Sigmoid colon (tissue), 6 donors: ENCODE measurements at regions not wholly inside any gene's neighbourhood (a gene's known extent, or its start where the extent isn't known, plus 50 kb on each side); places are given as distances from the start of the nearest gene placed in this dataset.
A peak's percentile ranks its signal among the peaks of the same experiment; 100 is the strongest.

Source experiments
- DNase-seq: peaks from one replicate; pipeline ENCODE4 v3.0.0-alpha.2; 2019
- H3K27ac ChIP-seq, 4 donors: fragments of 200-600 bp; sonication (generic); one replicate each; pipeline ENCODE4 v1.5.1; 2016 to 2019; ENCODE audit warnings: mild to moderate bottlenecking in 1 of 4
- H3K27me3 ChIP-seq, 3 donors: fragments of 200-600 bp; sonication (generic); one replicate each; pipeline ENCODE4 v1.5.1; 2019; ENCODE audit warnings: mild to moderate bottlenecking in 1 of 3
- H3K36me3 ChIP-seq, 4 donors: fragments of 200-600 bp; sonication (generic); one replicate each; pipeline ENCODE4 v1.5.1; 2016 to 2019
- H3K4me1 ChIP-seq, 4 donors: fragments of 200-600 bp; sonication (generic); one replicate each; pipeline ENCODE4 v1.5.1; 2017 to 2019
- H3K4me3 ChIP-seq, 4 donors: fragments of 200-600 bp; sonication (generic); one replicate each; pipeline ENCODE4 v1.5.1; 2017 to 2019; ENCODE audit warnings: mild to moderate bottlenecking in 2 of 4, moderate library complexity in 1 of 4
- H3K9me3 ChIP-seq, 4 donors: fragments of 200-600 bp in 3 of 4; sonication (generic) in 3 of 4; one replicate each; pipeline versions ENCODE4 v1.5.1 to v1.6.1; 2013 to 2019
- EP300 ChIP-seq, 4 donors: sonication (generic); formaldehyde crosslinking; IDR thresholded peaks; one replicate each; pipeline ENCODE4 v1.6.1; 2017; ENCODE audit warnings: antibody characterized with exemption in 4 of 4
- POLR2A ChIP-seq, 2 donors: fragments of 450-650 bp; IDR thresholded peaks; one replicate each; pipeline ENCODE4 v1.6.1; 2016; ENCODE audit warnings: antibody characterized with exemption in 2 of 2, mild to moderate bottlenecking in 2 of 2, moderate library complexity in 2 of 2
- POLR2AphosphoS5 ChIP-seq, 4 donors: sonication (generic); formaldehyde crosslinking; IDR thresholded peaks; one replicate each; pipeline ENCODE4 v1.6.1; 2017; ENCODE audit warnings: antibody characterized with exemption in 4 of 4
- WGBS, 2 donors: extraction: QIAGEN DNeasy Blood & Tissue Kit; methylation state at CpG; one replicate each; pipeline ENCODE4 v1.1.7; 2013; 5-methylcytosine and 5-hydroxymethylcytosine counted together
- intact Hi-C: fragments of 100-400 bp; cut with DNase I; formaldehyde crosslinking; loops from one replicate; pipeline ENCODE4 v1.15.1; 2023
- TF ChIP-seq, protein P1 (sequence below), 4 experiments: fragments of 450-650 bp in 3 of 4; fragments of 200-600 bp in 1 of 4; IDR thresholded peaks; one replicate each; pipeline ENCODE4 v1.5.1; 2016 to 2019; ENCODE audit warnings: antibody characterized with exemption in 4 of 4, mild to moderate bottlenecking in 3 of 4, moderate library complexity in 2 of 4
- donor health status: healthy with polysubstance abuse.
- donor health status: healthy.

DNA sequence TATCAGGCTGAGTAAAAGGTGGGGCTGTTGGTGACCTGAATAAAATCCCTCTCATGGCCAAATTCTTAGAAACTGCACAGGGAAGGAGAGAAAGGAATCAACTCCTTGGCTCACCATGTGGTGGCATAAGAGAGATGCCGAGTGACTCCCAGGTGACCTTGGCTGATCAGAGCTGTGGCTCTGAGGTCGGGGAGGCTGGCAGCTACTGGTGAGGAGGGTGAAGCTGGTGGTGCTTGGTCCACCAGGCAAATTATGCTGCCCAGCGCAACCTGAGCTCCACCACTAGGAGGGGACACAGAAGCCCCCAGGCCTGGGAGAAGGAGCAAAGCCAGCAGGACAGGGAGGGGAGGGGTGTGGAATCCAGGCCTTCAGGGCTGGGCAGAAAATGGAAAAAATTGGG, 111.2 kb upstream of the IL12B start:
- Histone ChIP-seq H3K9me3 (no peaks in the 10 kb centered on the region), H3K27ac (no peak overlapping the region), H3K4me1 (no peaks in the 10 kb centered on the region), H3K4me3 (no peak overlapping the region), H3K27me3 (no peaks in the 10 kb centered on the region), H3K36me3 (no peaks in the 10 kb centered on the region)
- 41 to 66% methylated on average over 3 of the region's 3 CpGs for WGBS, 2 donors
- DNase-seq, result no peak
- intact Hi-C loops, result loop anchor here (5.0 kb wide), 1 partner anchor 476 kb away; the partner anchor contains the start of gene ADRA1B
- TF ChIP-seq, protein P1, sequence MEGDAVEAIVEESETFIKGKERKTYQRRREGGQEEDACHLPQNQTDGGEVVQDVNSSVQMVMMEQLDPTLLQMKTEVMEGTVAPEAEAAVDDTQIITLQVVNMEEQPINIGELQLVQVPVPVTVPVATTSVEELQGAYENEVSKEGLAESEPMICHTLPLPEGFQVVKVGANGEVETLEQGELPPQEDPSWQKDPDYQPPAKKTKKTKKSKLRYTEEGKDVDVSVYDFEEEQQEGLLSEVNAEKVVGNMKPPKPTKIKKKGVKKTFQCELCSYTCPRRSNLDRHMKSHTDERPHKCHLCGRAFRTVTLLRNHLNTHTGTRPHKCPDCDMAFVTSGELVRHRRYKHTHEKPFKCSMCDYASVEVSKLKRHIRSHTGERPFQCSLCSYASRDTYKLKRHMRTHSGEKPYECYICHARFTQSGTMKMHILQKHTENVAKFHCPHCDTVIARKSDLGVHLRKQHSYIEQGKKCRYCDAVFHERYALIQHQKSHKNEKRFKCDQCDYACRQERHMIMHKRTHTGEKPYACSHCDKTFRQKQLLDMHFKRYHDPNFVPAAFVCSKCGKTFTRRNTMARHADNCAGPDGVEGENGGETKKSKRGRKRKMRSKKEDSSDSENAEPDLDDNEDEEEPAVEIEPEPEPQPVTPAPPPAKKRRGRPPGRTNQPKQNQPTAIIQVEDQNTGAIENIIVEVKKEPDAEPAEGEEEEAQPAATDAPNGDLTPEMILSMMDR (IDR thresholded peaks at IDR 0.05), result no peak
- TF ChIP-seq EP300 (IDR thresholded peaks at IDR 0.05), result no peak
- TF ChIP-seq POLR2AphosphoS5 (IDR thresholded peaks at IDR 0.05), result no peak
- TF ChIP-seq POLR2A (IDR thresholded peaks at IDR 0.05), result no peak

DNA sequence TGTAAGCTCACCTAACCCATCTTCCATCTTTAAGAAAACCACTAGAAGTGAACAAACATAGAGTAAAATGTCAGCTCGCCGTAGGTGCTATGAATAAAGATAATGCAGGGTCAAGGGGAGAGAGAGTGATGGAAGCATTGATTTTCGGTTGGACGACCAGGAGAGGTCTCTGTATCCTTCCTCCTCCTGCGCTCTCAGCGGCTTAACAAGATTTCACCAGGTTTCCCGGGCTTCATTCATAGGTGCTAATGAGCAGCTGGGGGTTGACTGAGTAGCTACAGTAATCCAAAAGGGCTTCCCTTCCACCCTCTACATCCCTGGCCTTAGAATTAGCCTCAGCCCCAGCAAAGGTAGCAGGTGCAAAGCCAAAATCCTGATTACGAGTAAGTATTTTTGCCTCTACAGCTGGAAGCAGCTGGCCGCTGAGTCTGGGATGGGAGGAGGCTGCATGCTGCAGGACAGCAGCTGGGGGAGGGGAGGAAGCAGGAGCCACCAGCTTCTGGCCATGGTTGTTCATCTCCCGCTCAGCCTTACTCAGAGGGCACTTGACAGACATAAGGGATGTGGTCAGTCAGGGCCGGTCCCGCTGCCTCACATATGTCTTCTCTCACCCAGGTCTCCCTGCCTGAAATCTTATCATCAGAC, 112.0 kb upstream of the IL12B start:
- Histone ChIP-seq H3K4me1 (no peaks in the 10 kb centered on the region), H3K27me3 (no peaks in the 10 kb centered on the region), H3K9me3 (no peaks in the 10 kb centered on the region), H3K27ac (no peak overlapping the region), H3K36me3 (no peaks in the 10 kb centered on the region), H3K4me3 (no peak overlapping the region)
- 56 to 71% methylated on average over 12 of the region's 12 CpGs for WGBS, 2 donors
- intact Hi-C loops, result loop anchor here (5.0 kb wide), 1 partner anchor 475 kb away; the partner anchor contains the start of gene ADRA1B
- peak; percentile 72 for DNase-seq
- TF ChIP-seq POLR2AphosphoS5 (IDR thresholded peaks at IDR 0.05) (no peak), EP300 (IDR thresholded peaks at IDR 0.05) (no peak), POLR2A (IDR thresholded peaks at IDR 0.05) (no peak)
- TF ChIP-seq, protein P1 (IDR thresholded peaks at IDR 0.05), result no peak

DNA sequence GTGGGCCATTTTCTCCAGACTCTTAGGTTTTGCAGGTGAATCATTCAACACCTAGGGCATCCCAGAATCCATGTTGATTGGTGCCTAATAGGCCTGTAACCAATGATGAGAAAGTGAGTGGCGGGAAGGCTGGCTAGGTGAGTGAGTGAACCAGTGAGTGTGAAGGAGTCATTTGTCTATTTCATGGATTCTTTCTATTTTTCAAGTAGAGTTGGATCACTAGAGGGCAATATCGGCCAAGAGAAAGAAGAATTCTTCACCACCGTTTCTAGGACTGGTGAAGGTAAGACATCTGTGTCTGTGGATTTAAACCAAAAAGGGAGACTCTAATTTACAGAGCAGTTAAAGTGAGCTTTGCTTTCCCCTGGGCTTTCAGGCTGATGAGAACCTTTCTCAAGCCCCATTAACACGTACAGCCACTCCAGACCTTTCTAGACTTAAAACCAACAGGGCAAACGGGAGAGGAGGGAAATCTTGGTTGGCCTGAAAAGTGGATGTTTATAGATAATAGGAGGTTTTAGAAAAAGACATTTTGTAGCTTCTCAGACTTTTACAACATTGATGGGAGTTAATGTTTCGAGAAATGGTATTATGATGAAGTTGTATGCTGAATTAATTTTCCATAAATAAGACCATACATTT, 114.3 kb upstream of the IL12B start:
- WGBS, 2 donors, result 50 to 62% methylated on average over 6 of the region's 6 CpGs
- no peak for DNase-seq
- H3K9me3 ChIP-seq, result no peaks in the 10 kb centered on the region
- no peak overlapping the region for H3K27ac ChIP-seq
- H3K4me3 ChIP-seq, result no peak overlapping the region
- no peaks in the 10 kb centered on the region for H3K4me1 ChIP-seq
- no peaks in the 10 kb centered on the region for H3K27me3 ChIP-seq
- no peaks in the 10 kb centered on the region for H3K36me3 ChIP-seq
- TF ChIP-seq EP300 (IDR thresholded peaks at IDR 0.05) (no peak), POLR2AphosphoS5 (IDR thresholded peaks at IDR 0.05) (no peak), POLR2A (IDR thresholded peaks at IDR 0.05) (no peak)
- TF ChIP-seq, protein P1 (IDR thresholded peaks at IDR 0.05), result peak in 2 of 4 experiments; percentile 19
- intact Hi-C loops, result loop anchor here (2.0 to 5.0 kb wide), 2 partner anchors 473 to 542 kb away; partner anchors contain the start of gene ADRA1B

DNA sequence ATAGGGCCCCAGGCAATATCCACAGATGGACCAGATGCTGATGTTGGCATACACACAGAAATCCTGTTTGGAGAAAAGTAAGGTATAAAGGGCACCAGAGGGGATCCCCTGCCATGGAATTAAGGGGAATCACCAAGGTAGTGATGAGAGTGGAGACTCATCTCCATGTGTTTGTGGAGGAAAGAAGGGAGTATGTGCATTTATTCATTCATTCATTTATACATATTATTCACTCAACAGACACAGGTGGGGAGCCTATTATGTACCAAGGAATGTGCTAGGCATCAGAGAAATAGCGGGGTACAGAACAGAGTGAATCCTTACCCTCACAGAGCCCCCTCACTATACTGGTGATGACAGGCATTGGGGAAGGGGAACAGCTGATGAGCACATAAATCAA, 116.8 kb upstream of the IL12B start:
- Histone ChIP-seq H3K36me3 (no peaks in the 10 kb centered on the region), H3K4me1 (peaks cover 0 to 17% (median 11%) of the 10 kb centered on the region in 4 donors), H3K9me3 (no peaks in the 10 kb centered on the region), H3K4me3 (no peak overlapping the region), H3K27ac (no peak overlapping the region), H3K27me3 (no peaks in the 10 kb centered on the region)
- intact Hi-C loops, result no loop called here
- no peak for DNase-seq
- 92 to 94% methylated on average over 1 of the region's 1 CpG for WGBS, 2 donors
- TF ChIP-seq EP300 (IDR thresholded peaks at IDR 0.05), result no peak
- TF ChIP-seq POLR2A (IDR thresholded peaks at IDR 0.05), result no peak

DNA sequence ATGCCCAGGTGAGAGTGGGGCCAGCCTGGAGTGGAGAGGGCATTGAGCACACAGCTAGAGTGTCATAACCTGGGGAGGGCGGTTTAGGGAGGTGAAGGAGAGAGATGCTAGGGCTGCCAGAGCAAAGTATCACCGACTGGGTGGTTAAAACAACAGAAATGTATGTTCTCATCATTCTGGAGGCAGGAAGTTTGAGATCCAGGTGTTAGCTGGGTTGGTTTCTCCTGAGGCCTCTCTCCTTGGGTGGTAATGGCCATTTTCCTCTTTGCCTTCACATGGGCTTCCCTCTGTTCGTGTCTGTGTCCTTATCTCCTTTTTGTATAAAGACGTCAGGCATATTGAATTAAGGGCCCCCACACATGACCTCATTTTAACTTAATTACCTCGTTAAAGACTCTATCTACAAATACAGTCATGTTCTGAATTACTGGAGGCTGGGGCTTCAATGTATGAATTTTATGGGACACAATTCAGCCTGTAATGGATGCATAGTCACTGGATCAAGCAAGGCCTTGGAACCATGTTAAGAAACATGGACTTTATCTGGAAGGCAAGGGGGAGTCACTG, 118.6 kb upstream of the IL12B start:
- DNase-seq, result no peak
- H3K4me1 ChIP-seq, result peaks cover 0 to 17% (median 11%) of the 10 kb centered on the region in 4 donors
- no peaks in the 10 kb centered on the region for H3K36me3 ChIP-seq
- TF ChIP-seq, protein P1 (IDR thresholded peaks at IDR 0.05), result no peak
- TF ChIP-seq POLR2A (IDR thresholded peaks at IDR 0.05) (no peak), EP300 (IDR thresholded peaks at IDR 0.05) (no peak), POLR2AphosphoS5 (IDR thresholded peaks at IDR 0.05) (no peak)
- no peak overlapping the region for H3K4me3 ChIP-seq
- H3K27ac ChIP-seq, result no peak overlapping the region
- no peaks in the 10 kb centered on the region for H3K27me3 ChIP-seq
- H3K9me3 ChIP-seq, result no peaks in the 10 kb centered on the region
- WGBS, 2 donors, result 48 to 79% methylated on average over 5 of the region's 5 CpGs
- intact Hi-C loops, result no loop called here
